Fibroblast of mammary gland (primary cell): ENCODE measurements at regions not wholly inside any gene's neighbourhood (a gene's known extent, or its start where the extent isn't known, plus 50 kb on each side); places are given as distances from the start of the nearest gene placed in this dataset.

Experiments used
- DNase-seq: peaks from one replicate; pipeline ENCODE4 v3.0.0-alpha.2; 2010; ENCODE audit warnings: low read depth
- H3K4me3 ChIP-seq: 2 replicates; pipeline ENCODE4 v1.5.1; 2011; ENCODE audit warnings: low read depth, mild to moderate bottlenecking, low read length, moderate library complexity; ENCODE audit not compliant: control insufficient read depth
- TF ChIP-seq, protein P1 (sequence below): conservative IDR thresholded peaks from 2 replicates; pipeline ENCODE4 v1.5.1; 2011; ENCODE audit warnings: low read depth, low read length, inconsistent platforms; ENCODE audit not compliant: control insufficient read depth, insufficient read depth

DNA sequence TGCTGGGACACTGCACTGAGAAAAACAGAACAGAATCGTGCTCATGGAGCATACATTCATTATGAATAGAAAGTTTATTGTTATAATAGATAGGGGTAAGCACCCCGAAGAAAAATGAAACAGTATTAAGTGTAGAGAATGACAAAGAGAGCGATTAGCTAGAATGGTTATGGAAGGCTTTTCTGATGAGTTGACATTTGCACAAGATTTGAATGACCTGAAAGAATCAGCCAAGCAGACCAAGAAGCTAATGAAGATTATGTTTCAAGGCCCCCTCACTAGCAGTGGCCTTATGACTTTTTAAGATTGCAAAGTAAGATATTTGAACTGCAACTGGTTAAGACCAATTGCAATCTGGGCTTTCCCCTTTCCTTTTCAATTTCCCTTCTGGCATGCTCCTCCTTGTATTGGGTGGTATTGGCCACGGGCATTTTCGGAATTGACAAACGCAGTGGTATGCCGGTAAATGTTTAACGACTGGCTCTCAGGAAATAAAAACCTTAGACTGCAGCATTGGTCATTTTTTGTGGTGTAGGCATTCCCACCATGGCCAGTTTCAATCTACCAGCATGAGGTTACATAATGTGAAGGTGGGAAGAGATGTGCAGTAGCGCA is 120.0 kb upstream of the CITED2 start:
- no peak for DNase-seq
- no peak overlapping the region for H3K4me3 ChIP-seq
- TF ChIP-seq, protein P1, sequence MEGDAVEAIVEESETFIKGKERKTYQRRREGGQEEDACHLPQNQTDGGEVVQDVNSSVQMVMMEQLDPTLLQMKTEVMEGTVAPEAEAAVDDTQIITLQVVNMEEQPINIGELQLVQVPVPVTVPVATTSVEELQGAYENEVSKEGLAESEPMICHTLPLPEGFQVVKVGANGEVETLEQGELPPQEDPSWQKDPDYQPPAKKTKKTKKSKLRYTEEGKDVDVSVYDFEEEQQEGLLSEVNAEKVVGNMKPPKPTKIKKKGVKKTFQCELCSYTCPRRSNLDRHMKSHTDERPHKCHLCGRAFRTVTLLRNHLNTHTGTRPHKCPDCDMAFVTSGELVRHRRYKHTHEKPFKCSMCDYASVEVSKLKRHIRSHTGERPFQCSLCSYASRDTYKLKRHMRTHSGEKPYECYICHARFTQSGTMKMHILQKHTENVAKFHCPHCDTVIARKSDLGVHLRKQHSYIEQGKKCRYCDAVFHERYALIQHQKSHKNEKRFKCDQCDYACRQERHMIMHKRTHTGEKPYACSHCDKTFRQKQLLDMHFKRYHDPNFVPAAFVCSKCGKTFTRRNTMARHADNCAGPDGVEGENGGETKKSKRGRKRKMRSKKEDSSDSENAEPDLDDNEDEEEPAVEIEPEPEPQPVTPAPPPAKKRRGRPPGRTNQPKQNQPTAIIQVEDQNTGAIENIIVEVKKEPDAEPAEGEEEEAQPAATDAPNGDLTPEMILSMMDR: no peak

DNA sequence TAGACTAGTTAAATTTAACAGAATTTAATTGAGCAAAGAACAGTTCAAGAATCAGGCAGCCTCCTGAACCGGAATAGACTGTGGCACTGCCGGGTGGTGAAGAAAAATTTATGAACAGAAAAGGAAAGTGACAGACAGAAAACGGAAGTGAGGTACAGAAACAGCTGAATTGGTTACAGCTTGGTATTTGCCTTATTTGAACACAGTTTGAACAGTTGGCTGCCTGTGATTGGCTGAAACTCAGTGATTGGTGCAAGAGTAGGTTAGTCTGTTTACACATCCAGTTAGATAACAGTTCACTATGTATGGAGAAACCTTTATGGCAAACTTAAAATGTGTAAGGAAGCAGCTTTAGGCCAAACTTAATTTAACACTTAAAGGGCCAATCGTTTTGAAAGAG is 116.0 kb upstream of the CITED2 start:
- TF ChIP-seq, protein P1: no peak
- H3K4me3 ChIP-seq: no peak overlapping the region
- DNase-seq: no peak

DNA sequence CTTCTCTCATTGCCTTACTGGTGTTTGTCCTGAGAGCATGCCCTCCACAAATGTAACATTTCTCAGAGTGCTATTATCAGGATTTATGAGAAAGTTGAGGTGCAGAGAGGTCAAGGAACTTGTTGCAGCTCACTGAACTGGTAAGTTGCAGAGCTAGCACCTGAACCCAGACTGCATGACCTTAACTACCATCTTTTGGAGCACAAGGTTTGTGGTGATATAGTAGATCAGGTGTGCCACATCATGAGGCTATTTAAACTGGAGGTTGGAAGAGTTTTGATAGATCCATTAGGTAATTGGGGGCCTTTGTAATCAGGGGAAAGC is 112.0 kb upstream of the CITED2 start:
- TF ChIP-seq, protein P1: no peak

DNA sequence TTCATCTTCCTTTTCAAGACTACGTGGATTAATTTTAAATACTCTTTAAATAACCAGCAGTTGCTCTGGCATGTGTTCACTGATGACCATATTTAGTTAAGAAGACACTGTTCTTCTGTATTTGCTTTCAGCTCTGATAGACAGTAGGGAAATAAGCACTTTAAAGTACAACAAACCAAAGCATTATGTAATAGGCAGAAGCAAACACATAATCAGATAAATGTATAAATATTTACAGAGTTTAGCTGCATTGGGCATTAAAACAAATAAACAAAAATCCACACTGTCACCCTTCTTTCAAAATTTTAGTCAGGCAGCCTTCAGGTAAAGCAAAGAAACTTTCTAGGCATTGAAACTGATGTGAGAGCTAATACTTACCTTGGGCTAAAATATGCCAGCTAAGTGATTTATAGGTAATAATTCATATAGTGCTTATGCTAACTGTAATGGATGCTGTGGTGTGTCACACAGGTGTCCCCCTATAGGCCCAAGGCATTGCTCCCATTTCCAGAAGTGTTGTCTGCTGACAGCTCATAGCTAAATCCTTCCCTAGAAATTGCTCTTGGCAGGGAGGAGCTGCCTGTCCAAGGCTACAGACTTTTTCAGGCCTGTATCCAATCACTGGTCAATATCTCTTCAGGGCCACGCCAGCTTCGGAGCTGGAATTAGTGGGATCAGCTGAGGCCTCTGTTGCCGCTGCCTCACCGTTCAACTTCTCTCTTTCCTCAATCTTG is 111.5 kb upstream of the CITED2 start:
- TF ChIP-seq, protein P1: no peak
- no peak for DNase-seq
- no peak overlapping the region for H3K4me3 ChIP-seq

More for the DNA sequence above, 112.0 kb upstream of the CITED2 start:
- H3K4me3 ChIP-seq: no peak overlapping the region
- no peak for DNase-seq

DNA sequence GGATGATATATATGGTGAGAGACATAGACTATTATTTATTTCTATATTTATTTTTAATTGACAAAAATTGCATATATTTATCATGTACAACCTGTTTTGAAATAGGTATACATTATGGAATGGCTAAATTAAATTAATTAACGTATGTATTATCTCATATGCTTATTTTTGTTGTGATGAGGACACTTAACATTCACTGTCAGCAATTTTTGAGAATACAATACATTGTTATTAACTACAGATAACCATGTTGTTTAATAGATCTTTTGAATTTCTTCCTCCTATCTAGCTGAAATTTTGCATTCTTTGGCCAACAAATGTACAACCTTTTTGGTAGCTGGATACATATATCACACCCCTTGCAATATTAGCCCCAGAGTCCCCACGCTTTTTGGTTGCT is 110.7 kb upstream of the CITED2 start:
- DNase-seq: no peak
- no peak overlapping the region for H3K4me3 ChIP-seq
- TF ChIP-seq, protein P1: no peak

DNA sequence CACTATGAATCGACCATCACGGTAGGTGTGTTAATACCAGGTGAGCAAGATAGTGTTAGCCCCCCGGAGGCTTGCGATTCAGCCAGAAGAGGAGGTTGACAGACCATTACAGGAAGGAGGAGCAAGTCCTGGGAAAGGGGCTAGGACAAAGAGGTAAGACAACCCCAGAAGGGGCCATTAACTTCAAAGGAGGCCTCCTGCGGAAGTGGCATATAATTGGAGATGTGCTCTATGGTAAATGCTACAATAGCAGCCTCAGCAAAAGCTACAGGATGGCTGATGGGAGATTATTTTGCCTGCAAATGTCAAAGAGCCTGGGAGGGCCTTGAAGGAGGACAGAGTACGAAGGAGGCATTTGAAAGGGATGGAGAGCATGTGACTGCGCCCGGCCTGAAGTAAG is 108.6 kb upstream of the CITED2 start:
- DNase-seq: no peak
- TF ChIP-seq, protein P1: no peak
- H3K4me3 ChIP-seq: no peak overlapping the region
